Right lobe of liver (tissue), 4 donors: ENCODE measurements at regions not wholly inside any gene's neighbourhood (a gene's known extent, or its start where the extent isn't known, plus 50 kb on each side); places are given as distances from the start of the nearest gene placed in this dataset.

Experiments used
- CTCF ChIP-seq, 4 donors: fragments of 200-600 bp in 3 of 4; fragments of 450-650 bp in 1 of 4; IDR thresholded peaks; one replicate each; pipeline versions ENCODE4 v1.5.1 to v1.8.0; 2016 to 2022; ENCODE audit warnings: antibody characterized with exemption in 4 of 4, mild to moderate bottlenecking in 2 of 4
- POLR2A ChIP-seq: fragments of 450-650 bp; IDR thresholded peaks from one replicate; pipeline ENCODE4 v1.6.1; 2017; ENCODE audit warnings: antibody characterized with exemption, mild to moderate bottlenecking
- donor health status: DM: no; HTN: no; CAD: no.
- donor health status: DM: no; HTN: no; CAD: no.
- donor health status: DM: no; HTN: yes; CAD: no.

- TF ChIP-seq CTCF (IDR thresholded peaks at IDR 0.05) (no peak), POLR2A (no peak)
Observed at GRCh38 chr1:61604684-61605083, 120.3 kb downstream of the TM2D1 start.
